Hematopoietic multipotent progenitor cell treated with erythropoietin and hydrocortisone succinate and interleukin-3 and kit ligand, for 17 days (in vitro differentiated cells): ENCODE measurements at regions not wholly inside any gene's neighbourhood (a gene's known extent, or its start where the extent isn't known, plus 50 kb on each side); places are given as distances from the start of the nearest gene placed in this dataset.

ENCODE experiments used
- DNase-seq: peaks from one replicate; pipeline ENCODE4 v3.0.0-alpha.2; 2015; ENCODE audit warnings: low spot score

DNA sequence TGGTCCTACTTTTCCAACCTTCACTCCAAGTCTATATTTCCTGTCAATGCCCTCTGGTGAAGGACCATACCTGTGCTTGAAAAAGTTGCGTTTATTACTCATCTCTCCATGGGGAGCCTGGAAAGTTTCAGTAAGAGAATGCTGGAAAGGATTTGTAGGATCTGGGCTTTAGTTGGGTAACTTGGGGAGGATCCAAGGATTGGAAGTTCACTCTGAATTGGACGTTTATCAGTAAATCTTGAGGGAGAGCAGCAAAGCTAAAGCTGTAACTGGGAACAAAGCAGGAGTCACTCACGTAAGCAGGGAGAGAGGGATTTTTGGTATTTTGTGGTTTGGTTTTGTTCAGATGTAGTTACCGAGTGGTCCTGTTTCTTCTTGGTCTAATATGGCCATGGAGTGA lies 51.4 kb upstream of the NPVF start:
- DNase-seq: no peak

DNA sequence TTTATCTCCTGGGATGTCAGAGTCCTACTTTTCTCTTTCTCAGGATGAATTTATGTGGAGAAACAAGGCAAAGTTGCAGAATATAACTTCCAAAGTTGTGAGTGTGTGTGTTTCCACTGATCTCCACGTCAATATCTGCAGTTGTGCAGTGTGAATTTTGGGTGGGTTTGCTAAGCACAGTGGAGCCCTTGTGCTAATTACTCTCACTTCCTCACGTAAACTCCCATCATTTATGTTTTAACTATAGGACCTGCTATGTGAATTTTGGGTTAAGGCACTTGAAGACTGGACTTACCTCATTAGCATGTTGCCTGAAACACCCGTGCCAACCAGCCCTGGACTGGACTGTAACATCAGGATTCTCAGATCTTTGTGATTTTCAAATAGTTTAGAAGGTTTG lies 51.9 kb upstream of the NPVF start:
- no peak for DNase-seq

DNA sequence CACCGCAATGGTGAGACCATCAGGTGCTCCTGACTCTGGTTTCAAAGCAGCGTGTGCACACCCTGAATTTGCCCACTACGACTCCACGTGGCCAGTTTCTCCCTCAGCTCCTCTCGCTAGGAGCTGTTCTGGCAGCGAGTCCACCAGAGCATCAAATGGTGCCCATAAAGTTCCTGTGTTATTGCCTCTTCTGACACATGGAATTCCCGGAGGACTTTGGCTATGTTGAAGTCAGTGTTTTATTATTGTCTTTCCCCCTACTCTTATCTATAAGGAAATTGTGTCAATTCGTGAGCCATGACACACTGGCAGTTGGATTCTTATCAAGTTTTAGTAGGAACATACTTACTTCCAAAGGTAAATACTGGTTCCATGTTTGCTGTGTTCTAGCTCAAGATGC lies 53.9 kb upstream of the NPVF start:
- no peak for DNase-seq

DNA sequence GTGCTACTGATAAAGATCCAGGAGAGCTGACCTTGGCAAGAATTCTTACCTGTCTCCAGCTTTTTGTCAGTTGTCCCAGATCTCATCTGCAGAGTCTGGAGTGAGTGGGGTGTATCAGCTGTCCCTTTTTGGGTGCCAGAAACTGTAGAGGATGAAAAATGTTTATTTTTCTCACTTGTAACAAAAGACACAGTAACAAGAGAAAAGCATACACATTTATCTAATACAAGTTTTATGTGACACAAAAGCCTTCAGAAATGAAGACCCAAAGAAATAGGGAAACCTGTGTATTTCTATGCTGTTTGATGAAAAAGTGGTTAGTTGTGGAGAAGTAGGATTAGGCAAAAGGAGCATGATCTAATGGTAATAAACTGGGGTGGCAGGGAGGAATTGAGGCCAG lies 58.5 kb upstream of the NPVF start:
- DNase-seq: no peak

DNA sequence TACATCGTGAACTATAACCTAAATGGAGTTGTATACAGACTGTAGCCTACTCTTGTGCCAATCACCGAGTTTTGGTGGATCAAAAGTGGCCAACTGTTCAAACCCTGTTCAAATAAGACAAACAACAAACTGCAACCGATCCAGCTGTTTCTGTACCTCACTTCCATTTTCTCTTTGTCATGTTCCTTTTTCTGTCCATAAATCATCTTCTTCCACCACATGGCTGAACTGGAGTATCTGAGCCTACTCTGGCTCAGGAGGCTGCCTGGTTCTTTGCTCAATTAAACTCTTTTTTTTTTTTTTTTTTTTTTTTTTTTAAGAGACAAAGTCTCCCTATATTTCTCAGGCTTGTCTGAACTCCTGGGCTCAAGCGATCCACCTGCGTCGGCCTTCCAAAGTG lies 59.0 kb upstream of the NPVF start:
- DNase-seq: no peak

DNA sequence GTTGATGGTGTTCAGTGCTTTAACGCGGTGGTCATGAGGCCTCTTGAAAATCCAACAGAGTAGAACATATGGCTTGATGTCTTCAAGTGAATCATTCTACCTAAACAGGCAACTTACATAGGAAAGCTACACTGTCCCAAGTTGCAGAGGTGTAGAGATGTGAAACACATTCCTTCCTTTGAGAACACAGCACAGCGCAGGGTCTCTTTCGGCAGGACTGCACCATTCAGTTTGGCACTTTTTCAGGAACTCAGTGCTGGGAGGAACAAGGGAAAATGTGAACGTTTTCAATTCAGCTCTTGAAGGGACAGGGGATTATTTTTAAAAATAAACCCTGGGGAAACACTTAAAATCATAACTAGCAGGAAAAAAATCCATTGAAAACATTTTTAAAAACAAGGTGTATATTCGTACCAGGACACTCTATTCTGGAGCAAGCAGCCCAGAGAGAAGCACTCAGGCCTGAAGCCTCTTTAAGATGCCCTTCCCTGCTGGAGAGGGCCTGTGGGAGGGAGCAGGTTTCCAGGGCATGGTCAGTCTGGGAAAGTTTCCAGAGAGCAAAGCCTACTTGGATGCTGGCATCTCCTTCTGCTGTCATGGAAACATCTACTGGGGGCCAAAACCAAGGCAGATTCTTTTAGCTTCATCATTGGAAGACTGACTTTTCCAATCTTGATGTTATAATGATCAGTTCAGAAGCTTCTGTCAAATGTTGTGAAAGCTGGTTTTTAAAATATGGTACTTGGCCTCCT lies 60.4 kb upstream of the NPVF start:
- DNase-seq: no peak

DNA sequence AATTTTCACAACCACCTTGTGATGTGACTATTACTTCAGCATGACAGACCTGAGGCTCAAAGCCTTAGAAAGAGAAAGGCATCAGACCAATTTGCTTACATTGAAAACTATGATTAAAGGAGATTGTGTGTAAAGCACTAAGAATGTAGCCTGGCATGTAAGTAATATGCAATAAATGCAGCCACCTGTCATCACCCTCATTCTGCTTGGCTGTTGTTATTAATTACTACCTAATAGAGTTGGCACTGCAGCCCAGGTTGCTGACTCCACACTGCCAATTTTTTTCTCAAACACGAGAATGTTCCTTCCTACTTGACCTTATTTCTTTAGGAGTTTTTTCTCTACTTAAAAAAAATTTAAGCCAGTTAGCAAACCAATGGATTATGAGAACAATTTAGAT lies 61.2 kb upstream of the NPVF start:
- DNase-seq: no peak

DNA sequence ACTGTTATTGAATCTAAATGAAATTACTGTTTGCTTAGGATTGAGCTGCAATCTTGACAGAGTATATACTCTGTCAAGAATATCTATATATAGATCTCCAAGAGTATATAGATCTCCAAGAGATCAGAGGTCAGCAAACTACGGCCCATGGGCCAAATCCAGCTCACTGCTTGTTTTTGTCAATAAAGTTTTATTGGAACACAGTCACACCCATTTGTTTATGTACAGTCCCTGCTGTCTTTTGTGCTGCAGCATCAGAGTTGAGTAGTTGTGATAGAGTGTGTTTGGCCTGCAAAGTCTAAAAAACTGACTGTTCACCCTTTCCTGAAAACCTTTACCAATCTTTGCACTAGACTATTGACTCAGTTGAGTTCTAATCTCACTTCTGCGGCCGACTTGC lies 66.3 kb upstream of the NPVF start:
- no peak for DNase-seq

DNA sequence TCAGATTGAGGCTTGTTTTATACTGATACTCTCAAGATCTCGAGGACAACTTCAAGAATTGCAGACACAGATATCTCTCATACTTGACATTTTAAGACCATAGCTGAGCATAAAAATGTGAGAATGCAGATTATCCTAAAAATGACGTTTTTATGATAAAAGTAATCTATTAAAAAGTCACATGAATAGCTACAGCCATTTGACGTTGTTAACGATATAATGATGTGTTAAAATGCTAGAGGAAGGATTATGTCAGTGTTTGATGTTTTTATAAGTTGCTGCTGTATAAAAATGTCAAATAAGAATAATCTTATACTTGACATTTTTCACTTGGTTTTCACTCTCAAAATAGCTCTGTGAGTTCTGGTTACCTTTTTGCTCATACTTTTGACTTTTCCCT lies 67.1 kb upstream of the NPVF start:
- DNase-seq: no peak

DNA sequence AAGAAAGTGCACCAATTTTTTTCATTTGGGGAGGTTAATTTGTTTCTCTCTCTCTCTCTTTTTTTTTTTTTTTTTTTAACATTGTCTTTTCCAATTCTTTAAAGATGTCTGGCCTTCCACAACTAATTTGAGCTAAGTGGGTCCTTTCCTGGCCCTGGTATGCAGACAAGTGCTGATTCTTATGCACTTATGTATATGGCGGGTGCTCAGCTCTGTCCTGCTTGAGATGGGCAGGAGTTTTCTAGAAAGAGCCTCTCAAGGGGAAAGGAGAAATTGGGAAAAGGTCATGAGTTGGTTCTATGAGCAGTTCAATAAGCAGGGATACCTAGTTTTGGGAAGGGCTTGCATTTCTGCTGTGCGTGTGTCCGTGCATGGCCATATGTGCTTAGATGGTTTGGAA lies 67.8 kb upstream of the NPVF start:
- no peak for DNase-seq

DNA sequence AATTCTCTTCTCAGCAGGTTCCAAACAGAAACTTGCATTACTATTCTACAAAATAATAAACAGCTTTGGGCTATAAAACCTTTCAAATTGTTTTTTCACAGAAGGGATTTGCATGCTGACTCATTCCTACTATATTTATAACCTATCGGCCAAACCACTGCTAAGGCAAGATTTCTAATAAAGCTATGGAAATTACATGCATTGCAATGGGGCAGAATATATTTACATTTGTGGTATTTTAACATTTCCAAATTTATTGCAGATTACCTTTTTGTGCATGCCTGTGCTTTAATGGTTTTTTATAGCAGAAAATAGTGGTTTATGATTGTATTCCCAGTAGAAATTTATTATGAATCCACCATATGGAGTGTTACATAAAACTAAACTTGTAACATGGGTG lies 69.0 kb upstream of the NPVF start:
- DNase-seq: no peak

DNA sequence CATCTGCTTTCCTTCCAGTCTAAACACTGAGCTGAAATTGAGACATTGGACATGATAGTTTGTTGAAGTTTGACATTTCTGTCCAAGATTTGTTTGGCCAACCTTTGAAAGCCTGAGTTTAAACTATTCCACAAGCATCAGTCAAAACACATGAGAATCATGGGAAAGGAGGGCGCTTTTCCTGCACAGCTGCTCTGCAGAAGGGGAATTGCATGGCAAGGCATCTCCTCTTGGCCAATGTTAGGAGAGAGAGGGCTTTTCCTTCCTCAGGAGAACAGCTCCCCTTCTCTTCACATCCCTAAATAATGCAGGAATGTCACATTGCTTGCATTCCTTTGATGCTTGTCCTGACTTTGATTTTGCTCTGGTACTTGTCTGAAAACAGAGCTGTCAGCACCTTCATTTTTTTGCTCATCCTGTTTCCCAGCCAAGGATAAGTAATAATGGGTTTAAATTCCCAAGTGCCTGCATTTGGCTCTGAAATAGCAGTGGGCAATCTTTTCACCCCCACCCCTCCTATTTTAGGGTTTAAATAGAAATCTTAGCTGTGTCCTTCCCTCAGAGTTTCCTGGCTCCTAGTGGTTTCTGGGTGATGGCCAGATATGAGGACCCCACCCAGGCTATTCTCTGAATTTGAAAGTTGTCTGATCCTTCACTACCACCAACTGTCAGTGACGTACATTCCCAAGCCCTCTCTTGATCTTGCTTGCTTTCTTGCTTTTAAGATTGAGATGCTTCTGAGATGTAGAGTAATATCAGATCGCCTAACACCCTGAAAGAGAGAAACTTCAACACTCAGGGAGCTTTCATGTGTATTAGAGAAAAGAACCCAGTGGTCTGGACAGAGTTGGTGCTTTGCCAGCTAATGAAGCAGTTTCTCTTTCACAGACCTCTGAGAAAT lies 75.2 kb upstream of the NPVF start:
- DNase-seq: no peak

DNA sequence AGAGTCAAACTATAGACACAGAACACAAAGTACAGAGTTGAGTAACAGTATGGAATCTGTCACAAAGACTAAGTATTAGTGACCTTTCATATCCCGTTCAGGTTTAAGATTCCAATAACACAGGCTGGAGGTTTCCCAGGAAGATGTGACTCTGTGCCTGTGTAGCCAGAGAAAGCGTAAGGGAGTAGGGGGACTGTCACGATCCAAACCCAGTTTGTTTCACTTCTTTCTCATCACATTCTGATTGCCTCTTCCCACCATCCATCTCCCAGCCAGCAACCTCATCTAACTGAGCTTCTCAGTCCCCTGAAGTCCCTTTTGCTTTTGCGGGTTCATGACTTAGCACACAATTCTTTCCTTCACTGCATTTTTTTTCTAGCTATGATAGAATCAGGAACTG lies 76.4 kb upstream of the NPVF start:
- no peak for DNase-seq

DNA sequence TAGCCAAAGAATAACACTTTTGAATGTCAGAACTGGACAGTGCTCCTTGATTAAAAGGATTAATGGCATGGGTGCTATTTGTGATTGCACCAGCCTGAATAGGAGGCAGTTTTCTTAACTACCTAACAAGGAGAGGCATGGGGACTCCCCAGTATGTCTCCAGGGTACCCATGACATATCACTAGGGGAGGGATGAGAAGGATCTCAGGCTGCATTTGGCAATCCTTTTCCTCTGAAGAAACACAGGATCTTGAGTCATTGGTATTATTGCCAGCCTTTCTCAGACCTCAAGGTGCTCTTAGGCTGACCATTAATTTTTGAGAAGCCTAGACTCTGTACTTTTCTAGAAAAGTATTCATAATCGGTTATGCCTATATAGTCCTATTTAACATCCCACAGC lies 77.5 kb upstream of the NPVF start:
- DNase-seq: no peak

DNA sequence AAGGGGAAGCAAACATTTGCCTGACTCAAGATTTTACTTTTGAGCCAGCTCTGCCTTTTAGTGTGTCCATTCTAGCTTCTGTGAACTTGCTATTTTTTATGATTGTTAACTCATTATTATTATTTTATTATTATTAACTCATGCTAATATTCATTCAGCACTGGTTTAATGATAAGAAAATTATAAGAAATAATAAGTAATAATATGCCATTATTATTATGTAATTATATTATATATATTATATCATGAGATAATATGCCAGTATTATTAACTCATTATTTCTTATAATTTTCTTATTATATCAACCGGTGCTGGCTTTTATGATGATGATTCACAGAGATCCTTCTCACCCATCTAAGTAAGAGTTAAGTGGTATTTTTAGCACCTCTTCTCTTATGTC lies 79.3 kb upstream of the NPVF start:
- no peak for DNase-seq

DNA sequence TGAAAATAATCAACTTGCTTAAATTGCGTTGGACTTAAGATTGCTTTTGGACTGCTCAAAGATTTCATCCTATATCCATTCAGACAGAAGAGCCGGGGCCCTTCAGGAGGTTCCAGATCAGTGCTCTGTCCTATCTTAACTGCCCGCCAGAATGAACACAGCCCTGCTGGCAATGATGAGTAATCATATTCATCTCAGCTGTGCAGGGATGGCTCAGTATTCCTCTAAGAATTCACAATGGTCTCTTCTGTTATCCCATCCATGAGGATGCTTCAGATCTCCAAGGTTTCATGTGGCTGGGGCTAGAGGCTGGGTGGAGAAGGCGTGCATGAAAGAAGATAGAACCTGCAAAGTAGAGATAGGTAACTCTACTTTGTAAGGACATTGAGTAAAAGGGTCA lies 80.0 kb upstream of the NPVF start:
- no peak for DNase-seq

DNA sequence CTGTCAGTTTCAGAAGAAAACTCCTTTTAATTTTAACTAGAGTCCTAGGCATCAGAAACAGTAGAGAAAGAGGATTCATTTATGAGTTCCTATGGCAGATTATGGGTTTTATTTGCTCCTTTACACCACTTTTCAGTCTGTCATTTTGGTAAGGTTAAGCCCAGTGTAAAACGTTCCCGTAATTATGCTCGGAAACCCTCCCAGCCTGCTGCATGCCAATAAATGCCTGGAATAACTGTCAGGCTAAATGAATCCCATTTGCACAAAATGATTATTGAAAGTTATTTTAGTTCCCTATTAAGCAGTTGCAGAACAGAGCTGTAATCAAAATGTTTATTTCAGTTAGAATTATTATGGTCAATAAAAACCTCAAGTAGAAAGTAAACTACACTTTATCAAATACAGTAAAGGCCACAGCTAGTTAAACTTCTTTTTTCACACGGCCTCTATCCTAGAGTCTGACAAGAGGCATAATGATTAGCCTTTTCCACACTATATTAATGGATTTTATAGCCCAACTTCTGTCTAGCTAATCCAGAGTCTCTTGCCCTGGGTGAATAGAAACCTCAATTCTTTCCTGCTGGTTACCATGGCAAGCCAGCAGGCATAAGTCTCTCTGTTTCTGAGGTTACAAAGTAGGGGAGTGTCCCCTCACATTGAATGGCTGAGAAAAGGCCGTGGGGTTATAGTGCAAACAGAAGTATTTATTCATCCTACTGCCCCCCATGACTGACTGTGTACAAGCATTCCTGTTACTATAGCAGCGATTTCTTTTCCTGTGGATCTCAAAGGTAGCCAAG lies 80.8 kb upstream of the NPVF start:
- DNase-seq: no peak

DNA sequence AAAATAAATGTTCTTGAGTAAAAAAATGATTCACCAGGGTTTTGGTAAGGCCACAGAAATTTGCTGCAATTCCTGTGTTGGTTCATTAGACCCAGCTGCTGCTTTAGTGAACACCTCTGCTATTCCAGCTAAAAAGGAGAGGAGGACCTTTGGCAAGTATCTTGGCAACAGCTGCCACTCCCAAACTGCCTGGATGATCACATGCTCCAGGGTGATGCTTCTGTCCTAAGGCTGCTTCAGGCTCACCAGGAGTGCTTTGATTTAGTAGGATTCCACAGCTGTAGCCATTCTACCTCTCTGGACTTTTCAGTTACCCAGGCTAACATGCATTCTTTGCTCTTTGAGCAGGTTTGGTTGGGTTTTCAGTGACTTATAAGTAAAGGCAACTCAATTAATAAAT lies 82.6 kb upstream of the NPVF start:
- DNase-seq: no peak

DNA sequence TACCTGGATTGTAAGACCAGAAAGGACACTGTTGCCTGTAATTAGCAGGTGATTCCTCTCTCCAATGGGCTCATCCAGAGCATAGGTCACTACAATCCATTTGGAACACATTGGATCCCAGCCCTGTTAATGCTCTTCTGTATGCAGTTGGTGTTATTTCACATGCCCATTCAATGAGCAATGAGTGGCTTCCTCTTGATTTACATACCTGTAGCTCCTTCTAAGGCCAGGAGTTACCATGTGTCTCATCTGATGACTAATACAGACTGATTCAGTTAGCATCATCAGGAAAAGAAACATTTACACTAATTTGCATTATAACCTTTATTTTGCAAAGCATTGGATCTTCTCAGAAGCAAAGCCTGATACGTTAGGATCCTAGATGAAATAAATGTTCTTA lies 83.1 kb upstream of the NPVF start:
- DNase-seq: no peak

DNA sequence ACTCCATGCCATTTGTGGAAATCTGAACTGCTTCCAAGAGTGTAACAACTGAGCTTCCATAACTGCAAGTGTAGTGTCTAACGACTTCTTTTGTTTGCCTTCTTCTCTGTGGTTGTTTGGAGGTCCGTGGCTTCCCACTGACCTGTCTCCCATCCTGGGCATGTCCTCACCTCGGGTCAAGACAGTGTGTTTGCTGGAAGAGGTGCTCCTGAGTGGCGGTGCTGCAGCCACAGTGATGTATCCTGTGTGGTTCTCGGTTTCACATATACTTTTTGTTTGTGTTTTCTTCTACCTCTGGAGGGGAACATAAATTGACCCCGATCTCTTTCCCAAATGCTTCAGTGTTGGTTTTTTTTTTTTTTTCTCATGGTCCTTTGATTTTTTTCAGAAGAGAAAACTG lies 84.7 kb upstream of the NPVF start:
- DNase-seq: no peak

DNA sequence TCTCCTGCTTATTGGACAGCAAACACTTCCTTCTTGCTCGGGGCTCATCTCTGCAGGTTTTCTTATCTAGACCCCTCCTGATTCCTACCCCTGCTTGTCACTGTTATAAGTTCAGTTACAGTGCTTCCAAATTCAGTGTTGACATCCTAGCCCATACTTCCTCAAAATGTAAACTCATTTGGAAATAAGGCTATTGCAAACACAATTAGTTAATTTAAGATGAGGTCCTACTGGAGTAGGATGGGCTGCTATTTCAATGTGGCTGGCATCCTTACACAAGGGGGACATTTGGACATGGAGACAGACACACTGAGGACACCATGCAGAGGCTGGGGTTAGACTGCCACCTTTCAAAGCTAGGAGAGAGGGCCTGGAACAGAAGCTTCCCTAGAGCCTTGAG lies 85.2 kb upstream of the NPVF start:
- DNase-seq: no peak

DNA sequence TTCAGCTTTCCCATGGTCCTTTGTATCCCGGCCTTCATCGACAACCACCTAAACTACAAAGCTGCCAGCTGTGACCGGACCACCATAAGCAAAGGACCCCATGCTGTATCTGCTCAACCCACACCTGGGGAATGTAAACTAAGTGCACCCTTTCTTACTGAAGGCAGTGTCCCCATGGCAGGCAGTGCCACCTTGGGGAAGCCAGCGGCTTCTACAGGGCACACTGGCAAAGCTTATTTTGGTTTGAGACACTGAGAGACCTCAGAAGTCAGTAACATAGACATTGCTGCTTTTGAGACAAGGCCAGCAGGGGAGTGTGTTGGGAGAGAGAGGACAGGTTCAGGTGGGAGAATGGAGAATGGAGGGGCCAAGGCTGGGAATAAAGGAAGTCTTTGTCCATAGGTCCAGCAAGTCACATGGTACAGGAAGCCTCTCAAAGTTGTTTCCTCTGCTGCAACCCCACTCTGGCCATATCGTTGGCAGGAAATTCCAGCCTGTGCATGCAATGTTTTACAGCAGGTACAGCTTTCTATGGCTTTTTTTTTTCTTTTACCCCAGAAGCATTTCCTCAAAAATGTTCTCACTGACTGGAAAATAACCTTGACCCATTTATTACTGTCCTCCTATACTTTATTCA lies 85.9 kb upstream of the NPVF start:
- DNase-seq: no peak
